GM12872 (cell line): ENCODE measurements at regions not wholly inside any gene's neighbourhood (a gene's known extent, or its start where the extent isn't known, plus 50 kb on each side); places are given as distances from the start of the nearest gene placed in this dataset.
A peak's percentile ranks its signal among the peaks of the same experiment; 100 is the strongest.

Experiments used
- TF ChIP-seq, protein P1 (sequence below): IDR thresholded peaks from 3 replicates; pipeline ENCODE4 v1.5.1; 2011; ENCODE audit warnings: low read depth, mild to moderate bottlenecking, low read length, moderate library complexity; ENCODE audit not compliant: insufficient read depth

DNA sequence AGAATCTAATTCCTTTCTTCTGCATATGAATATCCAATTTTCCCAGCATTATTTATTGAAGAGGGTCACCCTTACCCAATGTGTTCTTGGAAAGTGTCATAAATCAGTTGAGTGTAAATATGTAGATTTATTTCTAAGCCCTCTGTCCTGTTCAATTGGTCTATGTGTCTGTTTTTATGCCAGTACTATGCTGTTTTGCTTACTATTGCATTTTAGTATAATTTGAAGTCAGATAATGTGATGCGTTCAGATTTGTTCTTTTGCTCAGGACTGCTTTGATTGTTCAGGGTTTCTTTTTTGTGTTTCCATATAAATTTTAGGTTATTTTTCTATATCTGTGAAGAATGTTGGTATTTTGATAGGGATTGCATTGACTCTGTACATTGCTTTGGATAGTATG, 420.4 kb upstream of the MIS18BP1 start:
- TF ChIP-seq, protein P1, sequence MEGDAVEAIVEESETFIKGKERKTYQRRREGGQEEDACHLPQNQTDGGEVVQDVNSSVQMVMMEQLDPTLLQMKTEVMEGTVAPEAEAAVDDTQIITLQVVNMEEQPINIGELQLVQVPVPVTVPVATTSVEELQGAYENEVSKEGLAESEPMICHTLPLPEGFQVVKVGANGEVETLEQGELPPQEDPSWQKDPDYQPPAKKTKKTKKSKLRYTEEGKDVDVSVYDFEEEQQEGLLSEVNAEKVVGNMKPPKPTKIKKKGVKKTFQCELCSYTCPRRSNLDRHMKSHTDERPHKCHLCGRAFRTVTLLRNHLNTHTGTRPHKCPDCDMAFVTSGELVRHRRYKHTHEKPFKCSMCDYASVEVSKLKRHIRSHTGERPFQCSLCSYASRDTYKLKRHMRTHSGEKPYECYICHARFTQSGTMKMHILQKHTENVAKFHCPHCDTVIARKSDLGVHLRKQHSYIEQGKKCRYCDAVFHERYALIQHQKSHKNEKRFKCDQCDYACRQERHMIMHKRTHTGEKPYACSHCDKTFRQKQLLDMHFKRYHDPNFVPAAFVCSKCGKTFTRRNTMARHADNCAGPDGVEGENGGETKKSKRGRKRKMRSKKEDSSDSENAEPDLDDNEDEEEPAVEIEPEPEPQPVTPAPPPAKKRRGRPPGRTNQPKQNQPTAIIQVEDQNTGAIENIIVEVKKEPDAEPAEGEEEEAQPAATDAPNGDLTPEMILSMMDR, result no peak

DNA sequence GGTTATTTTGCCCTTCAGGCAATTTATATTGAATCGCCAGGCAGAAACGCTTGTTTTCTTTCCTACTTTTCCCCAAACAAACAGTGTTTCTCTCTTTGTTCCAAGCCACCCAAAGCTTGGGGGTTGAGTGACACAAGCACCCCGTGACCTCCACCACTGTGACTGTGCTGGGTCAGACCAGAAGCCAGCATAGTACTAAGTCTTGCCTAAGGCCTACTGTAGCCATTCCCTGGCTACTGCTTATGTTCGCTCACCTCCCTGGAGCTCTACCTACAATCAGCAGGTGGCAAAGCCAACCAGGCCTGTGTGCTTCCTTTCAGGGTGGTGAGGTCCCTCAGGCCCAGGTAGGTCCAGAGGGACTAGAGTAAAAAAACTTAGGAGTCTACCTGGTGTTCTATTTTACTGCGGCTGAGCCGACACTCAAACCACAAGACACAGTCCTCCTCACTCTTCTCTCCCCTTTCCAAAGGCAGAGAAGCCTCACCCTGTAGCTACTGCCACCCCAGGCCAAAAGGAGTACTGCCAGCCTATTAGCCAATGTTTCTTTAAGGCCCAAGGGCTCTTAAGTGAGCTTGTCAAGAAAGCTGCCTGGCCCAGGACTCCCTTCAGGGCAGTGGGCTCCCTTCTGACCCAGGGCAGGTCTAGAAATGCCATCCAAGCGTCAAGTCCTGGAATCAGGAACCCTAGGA, 411.8 kb upstream of the MIS18BP1 start:
- TF ChIP-seq, protein P1, result peak; percentile 25; the same call in 1 of the 3 replicates

DNA sequence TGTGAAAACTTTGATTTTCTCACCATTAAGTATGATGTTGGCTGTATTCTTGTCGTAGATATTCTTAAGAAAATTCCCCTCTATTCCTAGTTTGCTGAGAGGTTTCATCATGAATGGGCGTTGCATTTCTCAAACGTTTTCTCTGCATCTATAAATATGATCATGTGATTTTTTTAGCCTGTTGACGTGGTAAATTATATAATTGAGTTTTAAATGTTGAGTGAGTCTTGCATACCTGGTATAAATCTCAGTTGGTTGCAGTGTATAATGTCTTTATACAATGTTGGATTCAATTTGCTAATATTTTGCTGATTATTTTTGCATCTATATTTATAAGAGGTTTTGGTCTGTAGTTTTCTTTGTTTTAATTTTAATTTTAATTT, 405.9 kb upstream of the MIS18BP1 start:
- TF ChIP-seq, protein P1, result no peak

DNA sequence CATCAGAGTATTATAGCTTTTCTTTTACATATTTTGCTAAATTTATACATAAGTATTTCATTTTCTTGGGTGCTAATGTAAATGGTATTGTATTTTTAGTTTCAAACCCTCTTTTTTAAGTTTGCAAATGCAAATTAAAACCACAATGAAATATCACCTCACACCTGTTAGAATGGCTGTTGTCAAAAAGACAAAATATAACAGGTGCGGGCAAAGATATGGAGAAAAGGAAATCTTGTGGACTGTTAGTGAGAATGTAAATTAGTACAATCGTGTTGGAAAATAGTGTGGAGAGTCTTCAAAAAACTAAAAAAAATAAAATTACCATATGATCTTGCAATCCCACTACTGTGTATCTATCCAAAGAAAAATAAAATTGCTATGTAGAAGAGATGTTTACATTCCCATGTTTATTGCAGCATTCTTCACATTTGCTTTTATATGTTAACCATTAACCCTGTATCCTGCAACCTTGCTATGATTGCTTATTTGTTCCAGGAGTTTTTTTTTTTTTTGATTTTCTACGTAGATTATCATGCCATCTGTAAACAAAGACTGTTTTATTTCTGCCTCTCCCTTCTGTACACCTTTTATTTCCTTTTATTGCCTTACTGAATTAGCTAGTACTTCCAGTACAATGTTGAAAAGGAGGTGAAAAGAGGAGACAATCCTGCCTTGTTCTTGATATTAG, 405.4 kb upstream of the MIS18BP1 start:
- TF ChIP-seq, protein P1, result no peak

DNA sequence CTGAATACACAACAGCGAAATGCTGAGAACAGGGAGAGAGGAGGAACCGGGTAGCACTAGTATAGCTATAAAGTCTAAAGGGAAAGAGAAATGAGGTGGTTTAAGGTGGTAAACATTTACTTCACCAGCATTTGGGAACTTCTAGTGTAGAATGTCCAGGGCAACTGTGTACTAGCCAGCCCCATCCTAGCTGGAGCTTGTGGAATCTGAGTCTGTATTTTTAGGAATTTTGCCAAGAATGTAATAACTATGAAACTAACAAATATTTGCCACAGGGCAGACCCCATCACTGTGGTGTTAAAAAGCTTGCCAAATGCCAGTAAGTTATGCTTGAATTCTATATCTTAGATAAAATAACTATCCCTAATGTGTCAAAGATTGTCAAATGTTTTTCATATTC, 398.9 kb upstream of the MIS18BP1 start:
- TF ChIP-seq, protein P1, result no peak

DNA sequence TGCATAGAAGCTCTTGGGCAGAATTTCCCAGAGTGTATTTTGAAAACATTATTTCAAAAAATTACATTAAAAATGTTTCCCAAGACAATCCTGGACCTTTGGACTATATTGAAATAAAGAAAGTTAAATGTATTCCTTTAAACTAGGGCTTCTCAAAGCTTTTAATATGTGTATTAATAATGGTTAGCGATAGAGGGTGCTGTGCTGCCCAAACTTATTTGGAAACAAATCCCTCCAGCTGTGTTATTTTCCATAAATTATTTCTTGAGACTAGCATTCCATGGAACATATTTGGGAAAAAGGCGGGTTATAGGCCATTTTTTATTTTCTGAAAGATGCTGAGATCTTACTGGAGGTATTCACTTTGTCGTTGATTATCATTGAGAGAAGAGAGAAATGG, 397.8 kb upstream of the MIS18BP1 start:
- TF ChIP-seq, protein P1, result no peak

DNA sequence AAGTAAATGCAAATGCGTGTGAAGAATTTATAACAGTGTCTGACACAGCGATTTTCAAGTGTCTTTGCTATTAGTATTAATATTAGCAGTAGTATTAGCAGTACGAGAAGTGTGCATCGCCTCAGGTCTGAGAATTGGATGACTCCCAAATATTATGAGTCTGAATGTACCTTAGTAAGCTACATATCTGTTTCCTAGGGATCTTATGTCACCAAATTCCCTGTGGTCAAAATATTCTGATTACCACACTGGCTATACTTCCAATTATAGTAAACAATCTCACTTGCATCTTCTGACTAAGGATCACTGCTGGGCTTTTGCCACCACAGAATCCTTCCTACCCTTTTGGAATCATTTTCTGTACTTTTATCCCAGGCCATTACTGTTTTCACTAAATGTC, 396.0 kb upstream of the MIS18BP1 start:
- TF ChIP-seq, protein P1, result no peak
